HG02840 (cell line): ENCODE measurements at regions not wholly inside any gene's neighbourhood (a gene's known extent, or its start where the extent isn't known, plus 50 kb on each side); places are given as distances from the start of the nearest gene placed in this dataset.
"Not testable (repeated sequence)": the region's sequence is repeated elsewhere in the genome, so short reads cannot be mapped to it uniquely, and the experiment has no call there.

Source experiments
- ATAC-seq: cut with Tn5 transposase; IDR thresholded peaks from one replicate; pipeline ENCODE4 v1.9.1; 2021; ENCODE audit warnings: mild to moderate bottlenecking, moderate library complexity, moderate number of reproducible peaks; ENCODE audit not compliant: unreplicated experiment, low FRiP score

GRCh38 chr5:125888358-125888757, 534.9 kb upstream of the GRAMD2B start:
- ATAC-seq, result no peak

- ATAC-seq, result no peak
Observed at GRCh38 chr5:125890511-125890931, 532.7 kb upstream of the GRAMD2B start.

DNA sequence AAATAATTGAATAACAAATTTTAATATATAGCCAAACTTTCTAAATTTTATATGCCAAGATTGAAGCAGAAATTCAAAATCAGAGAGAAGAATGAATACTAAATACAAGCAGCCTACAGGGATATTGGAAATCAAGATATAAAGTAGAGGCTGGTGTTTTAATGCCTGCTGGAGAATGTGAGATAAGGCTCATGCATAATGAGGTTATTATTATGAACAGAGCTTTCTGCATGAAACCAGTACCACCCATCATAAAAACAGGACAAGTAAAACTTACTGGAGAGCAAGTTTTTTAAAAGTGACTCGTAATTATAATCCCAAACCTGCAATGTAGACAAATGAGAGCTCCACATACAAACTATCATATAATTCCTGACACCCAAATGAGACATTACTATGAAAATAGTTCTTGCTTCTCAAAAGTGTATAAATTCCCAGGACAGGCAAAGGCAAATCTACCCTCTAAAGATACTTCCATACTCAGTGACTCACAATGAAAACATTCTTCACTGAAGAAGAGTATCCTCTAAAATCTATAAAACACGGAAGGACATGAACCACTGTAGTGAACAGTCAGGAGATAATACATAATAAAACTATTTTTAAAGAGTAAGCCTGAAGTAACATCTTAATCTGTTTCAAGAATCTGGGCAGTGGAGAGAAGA, 532.0 kb upstream of the GRAMD2B start:
- no peak for ATAC-seq

DNA sequence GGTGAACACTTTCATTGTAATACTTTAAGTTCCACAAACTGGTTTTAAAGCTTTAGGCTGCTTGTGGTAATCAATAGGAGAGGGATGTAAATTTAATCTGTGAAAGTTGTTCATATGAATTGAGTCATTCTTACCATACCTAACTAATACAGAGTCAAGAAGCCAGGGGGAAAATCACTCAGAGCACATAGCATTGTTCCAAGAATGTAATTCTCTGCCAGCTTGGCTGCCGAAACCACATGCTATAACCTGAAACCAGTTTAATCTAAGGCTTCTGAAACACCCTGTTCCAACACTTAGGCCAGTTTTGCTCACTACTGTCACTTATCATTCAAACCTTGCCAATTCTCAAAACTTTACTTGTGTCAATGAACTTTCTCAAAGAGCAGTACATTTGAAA, 528.8 kb upstream of the GRAMD2B start:
- no peak for ATAC-seq

DNA sequence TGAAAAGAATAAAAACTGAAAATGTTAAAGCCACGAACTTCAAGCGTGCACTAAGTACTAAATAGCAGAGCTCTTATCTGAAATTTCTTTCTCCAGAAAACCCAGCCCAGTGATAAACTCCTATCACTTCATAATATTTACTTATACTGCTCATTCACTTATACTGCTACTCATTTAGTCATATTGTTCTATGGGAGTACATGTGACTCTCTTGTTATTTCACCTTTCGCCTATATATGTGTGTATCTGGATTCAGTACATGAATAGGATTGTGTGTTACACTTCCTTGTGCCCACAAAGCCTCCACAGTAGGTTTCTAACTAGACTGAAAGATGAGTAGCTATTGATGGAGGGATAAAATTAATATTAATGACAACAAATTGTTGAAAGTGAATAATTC, 526.8 kb upstream of the GRAMD2B start:
- ATAC-seq, result no peak

GRCh38 chr5:125897089-125897488, 526.1 kb upstream of the GRAMD2B start:
- no peak for ATAC-seq

GRCh38 chr5:125898851-125899405, 524.3 kb upstream of the GRAMD2B start:
- ATAC-seq, result no peak

DNA sequence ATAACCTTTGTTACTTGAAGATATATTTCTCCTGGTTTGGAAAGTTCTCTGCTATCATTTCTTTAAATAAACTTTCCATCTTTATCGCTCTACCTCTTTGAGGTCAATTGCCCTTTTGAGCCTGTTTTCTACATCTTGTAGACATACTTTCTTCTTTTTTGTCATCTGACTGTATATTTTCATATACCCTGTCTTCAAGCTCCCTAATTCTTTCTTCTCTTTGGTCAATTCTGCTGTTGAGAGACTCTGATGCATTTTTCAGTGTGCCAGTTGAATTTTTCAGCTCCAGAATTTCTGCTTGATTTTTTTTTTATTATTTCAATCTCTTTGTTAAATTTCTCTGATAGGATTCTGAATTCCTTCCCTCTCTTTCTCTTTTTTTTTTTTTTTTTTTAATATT, 511.2 kb upstream of the GRAMD2B start:
- ATAC-seq, result no peak

- ATAC-seq, result no peak
Observed at GRCh38 chr5:125913200-125913599, 510.0 kb upstream of the GRAMD2B start.

DNA sequence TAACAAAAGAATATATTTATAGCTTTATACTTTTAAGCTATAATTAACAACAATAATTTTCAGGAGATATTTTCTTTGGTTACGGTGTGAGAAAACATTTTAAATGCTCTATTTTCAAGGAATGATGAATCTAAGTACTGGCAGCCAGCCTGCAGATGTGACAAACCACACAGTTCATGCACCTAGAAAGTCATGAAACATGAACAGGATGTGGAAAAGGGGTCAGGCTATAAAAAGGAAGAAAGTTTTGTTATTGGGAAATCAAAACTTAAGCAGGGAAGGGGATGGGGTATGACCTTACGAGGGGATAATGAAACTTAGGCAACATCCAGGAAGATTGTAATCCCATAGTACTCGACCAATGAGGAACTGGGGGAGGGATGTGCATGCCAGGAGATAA, 508.7 kb upstream of the GRAMD2B start:
- ATAC-seq, result no peak

DNA sequence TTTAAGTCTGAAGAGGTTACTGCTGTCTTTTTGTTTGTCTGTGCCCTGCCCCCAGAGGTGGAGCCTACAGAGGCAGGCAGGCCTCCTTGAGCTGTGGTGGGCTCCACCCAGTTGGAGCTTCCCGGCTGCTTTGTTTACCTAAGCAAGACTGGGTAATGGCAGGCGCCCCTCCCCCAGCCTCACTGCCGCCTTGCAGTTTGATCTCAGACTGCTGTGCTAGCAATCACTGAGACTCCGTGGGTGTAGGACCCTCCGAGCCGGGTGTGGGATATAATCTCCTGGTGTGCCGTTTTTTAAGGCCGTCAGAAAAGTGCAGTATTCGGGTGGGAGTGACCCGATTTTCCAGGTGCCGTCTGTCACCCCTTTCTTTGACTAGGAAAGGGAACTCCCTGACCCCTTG, 499.3 kb upstream of the GRAMD2B start:
- not testable (repeated sequence) for ATAC-seq

- no peak for ATAC-seq
Observed at GRCh38 chr5:125926172-125926571, 497.0 kb upstream of the GRAMD2B start.

GRCh38 chr5:125928663-125929062, 494.5 kb upstream of the GRAMD2B start:
- no peak for ATAC-seq

DNA sequence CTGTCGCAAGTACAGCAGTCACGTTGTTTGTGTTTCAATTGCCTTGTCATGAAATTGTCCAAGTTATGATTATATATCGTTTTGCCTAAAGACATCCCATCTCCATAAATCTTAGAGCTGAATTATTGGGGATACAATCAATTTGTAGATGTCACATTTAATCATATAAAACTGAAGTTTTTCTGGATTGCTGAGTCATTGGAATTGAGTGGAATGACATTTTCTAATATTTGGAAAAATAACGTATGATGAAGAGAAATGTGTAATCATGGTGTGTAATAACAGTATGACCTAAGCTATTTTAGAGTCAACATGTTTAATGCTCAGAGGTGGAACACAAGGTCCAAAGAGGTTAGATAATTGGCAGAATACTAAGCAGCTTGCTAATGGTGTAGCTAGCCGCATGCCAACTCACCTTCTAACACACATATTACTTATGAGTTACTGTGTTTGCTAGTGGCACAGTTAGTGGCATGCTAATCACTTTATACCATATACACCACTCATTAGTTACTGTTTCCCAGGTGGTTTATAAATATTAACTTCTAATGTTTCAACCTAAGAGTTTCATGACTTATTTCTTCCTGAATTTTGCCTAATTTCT, 473.1 kb upstream of the GRAMD2B start:
- ATAC-seq, result no peak

DNA sequence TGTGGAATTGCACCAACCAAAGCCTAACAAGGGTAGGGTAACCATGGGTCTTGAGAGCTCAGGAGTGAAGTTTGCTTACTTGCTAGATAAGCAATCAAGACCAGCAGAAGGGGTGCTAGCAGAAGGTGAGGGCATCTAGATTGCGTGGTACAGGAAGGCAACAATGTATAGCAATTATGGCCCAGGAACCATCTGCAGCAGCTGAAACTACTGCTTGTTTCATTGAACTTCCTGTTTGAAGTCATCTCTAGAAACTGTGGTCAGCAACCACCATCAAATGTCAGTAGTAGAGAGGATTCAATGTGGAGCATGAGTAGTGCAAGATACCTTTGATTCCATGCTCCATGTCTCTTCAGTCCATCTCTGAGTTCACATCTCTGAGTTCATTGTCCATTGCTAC, 462.1 kb upstream of the GRAMD2B start:
- peak; percentile 98 for ATAC-seq

- ATAC-seq, result no peak
Observed at GRCh38 chr5:125965577-125965976, 457.6 kb upstream of the GRAMD2B start.

GRCh38 chr5:125967576-125967975, 455.6 kb upstream of the GRAMD2B start:
- ATAC-seq, result no peak

DNA sequence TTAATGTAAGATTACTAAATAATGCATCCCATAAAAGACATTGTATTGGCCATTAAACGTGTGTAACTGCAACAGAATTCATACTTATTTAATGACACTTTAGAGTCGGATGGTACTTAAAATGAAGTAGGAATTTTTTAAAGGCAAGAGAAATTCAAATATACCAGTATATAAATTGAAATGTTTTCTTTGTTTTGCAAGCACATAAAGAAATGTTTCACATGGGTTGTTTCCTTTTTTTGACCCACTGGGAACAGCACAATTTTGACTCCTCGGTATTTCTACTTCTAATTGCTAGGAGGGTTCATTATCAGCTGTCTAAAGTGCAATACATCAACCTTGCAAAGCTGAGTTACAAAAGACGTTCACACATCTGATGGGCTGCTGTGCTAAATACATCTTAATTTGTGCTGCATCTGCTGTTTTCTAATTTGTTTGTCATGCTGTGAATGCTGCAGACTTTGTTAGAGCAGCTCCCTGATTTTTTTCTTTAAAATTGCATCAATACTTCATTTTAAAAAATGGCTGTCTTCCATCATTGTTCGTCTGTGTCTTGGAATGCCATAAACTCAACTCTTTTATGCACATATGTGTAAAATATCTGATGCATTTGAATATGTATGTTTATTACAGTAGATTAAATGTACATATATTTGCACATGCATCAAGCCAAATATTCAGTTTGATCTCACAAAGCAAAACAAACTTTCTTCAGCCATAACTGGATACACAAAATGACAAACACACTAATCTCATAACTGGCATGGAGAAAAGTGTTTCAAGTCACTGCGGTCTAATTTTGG, 454.0 kb upstream of the GRAMD2B start:
- no peak for ATAC-seq

DNA sequence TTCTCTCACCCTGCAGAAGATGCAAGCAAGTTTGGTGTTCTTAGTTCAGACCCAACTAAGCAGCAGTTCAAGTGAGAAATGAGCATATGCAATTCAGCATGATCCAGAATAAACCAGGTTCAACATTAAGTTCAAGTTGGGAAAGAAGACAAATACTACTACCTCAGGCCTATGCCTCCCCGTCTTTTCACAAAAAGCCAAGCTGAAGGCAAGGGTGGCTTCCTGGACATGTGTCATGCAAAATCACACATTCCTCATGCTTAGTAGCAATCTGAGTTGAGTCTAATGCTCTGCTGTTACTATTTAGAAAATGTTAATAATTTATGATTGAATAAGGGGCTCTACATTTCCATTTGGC, 453.4 kb upstream of the GRAMD2B start:
- no peak for ATAC-seq

DNA sequence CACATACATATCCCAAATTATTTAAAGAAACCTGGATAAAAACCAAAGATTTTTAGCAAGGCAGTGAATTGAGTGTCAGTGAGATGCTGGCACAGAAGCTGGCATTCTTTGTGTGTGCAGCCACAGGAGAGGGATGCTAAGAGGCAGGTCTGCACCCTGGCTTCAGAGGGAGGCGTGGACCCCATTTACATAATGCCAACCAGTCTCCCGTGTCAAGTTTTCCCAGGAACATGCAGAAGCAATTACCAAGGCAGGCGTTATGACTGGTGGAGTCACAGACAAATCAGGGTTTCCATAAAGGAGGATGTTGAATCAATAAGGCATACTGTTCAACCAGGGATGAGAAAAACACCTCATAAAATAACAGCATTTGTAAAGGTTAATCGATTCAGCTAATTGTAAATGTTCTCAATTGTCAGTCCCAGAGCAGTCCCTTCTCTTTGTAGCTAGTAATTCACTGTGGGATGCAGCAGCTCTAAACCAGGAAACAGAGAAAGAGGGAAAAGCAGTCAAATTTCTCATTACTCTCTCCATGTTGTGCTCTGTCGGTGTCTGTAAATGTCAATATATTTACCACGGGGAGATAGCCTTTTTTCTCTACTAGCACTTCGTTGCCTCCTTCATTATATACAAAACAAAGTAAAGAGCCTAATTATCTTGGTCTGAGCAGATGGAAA, 452.4 kb upstream of the GRAMD2B start:
- no peak for ATAC-seq

DNA sequence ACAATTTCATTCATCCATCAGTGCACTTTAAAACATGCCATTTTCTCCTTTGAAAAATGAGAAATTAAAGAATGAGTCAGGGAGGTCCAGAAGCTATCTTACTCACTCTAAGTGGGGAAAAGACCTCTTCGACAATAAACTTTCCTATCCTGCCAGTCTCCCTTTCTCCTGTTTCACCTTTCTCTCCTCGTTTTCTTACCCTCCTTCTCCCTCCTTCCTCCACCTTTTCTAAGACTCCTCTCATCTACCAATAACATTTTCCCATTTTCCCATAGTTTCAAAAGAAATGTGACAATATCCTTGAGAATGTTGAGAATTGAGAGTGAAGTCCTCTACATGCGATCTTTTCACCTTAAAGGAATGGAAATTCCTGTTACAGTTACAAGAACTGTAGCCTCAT, 450.5 kb upstream of the GRAMD2B start:
- no peak for ATAC-seq
